ENCODE measurements at regions not wholly inside any gene's neighbourhood (a gene's known extent, or its start where the extent isn't known, plus 50 kb on each side); places are given as distances from the start of the nearest gene placed in this dataset.
A peak's percentile ranks its signal among the peaks of the same experiment; 100 is the strongest.

GRCh38 chr18:21191596-21192307 lies 50.3 kb upstream of the GREB1L start:
- TF ChIP-seq RFX5 (IDR thresholded peaks at IDR 0.05; ENCODE audit: low read length): no peak
- no peak for TF ChIP-seq USF1 (IDR thresholded peaks at IDR 0.05; ENCODE audit: borderline replicate concordance, low read depth)
- peak; percentile 71 for TF ChIP-seq CTCF (IDR thresholded peaks at IDR 0.05)
- no peak for TF ChIP-seq JUND (IDR thresholded peaks at IDR 0.05)
- TF ChIP-seq USF2 (IDR thresholded peaks at IDR 0.05; ENCODE audit: borderline replicate concordance, low read depth, low read length): no peak
- no peak for TF ChIP-seq POLR2AphosphoS5 (IDR thresholded peaks at IDR 0.05; ENCODE audit: low read depth, low read length)
- no peak for TF ChIP-seq REST (IDR thresholded peaks at IDR 0.05; ENCODE audit: low read depth, low read length)
- TF ChIP-seq FOSL2 (IDR thresholded peaks at IDR 0.05; ENCODE audit: borderline replicate concordance, low read depth): no peak
- TF ChIP-seq RAD21 (IDR thresholded peaks at IDR 0.05; ENCODE audit: low read length): peak; percentile 58
- TF ChIP-seq EP300 (IDR thresholded peaks at IDR 0.05; ENCODE audit: borderline replicate concordance in 1 of 2, low read depth in 1 of 2, low read length in 1 of 2): no peak
- no peak for TF ChIP-seq MXI1 (IDR thresholded peaks at IDR 0.05; ENCODE audit: low read depth, low read length)
- no peak for TF ChIP-seq CHD2 (IDR thresholded peaks at IDR 0.05; ENCODE audit: low read length, partially characterized antibody)
- TF ChIP-seq MAX (IDR thresholded peaks at IDR 0.05; ENCODE audit: low read depth): no peak
- no peak for TF ChIP-seq FOXJ3 (CRISPR knock-in tag; IDR thresholded peaks at IDR 0.05)
